Keratinocyte (primary cell): ENCODE measurements at regions not wholly inside any gene's neighbourhood (a gene's known extent, or its start where the extent isn't known, plus 50 kb on each side); places are given as distances from the start of the nearest gene placed in this dataset.

Experiments used
- DNase-seq: peaks from one replicate; pipeline ENCODE4 v3.0.0-alpha.2; 2011; ENCODE audit warnings: low read depth, missing footprints, low spot score
- FAIRE-seq: peaks from 2 replicates; lab custom pipeline; 2011; peaks lifted over from hg19 to GRCh38; lab: Jason Lieb, UNC
- H2AFZ ChIP-seq: 2 replicates; pipeline ENCODE4 v1.6.0; 2012; ENCODE audit warnings: low read length, control low read depth, inconsistent platforms; ENCODE audit not compliant: control insufficient read depth
- H3K27ac ChIP-seq: 2 replicates; pipeline ENCODE4 v1.5.1; 2011; ENCODE audit warnings: low read length; ENCODE audit not compliant: control insufficient read depth, insufficient read depth
- H3K27me3 ChIP-seq: 3 replicates; pipeline ENCODE4 v1.6.0; 2011; ENCODE audit warnings: low read length; ENCODE audit not compliant: control insufficient read depth, insufficient read depth; ENCODE audit errors: extremely low read depth
- H3K36me3 ChIP-seq, 2 experiments: 2 replicates in 1 of 2; 3 replicates in 1 of 2; pipeline ENCODE4 v1.5.1; 2011; ENCODE audit warnings: low read length in 2 of 2, mild to moderate bottlenecking in 1 of 2; ENCODE audit not compliant: control insufficient read depth in 2 of 2, insufficient read depth in 2 of 2; ENCODE audit errors: extremely low read depth in 1 of 2
- H3K4me1 ChIP-seq: 3 replicates; pipeline ENCODE4 v1.5.1; 2011; ENCODE audit warnings: low read length; ENCODE audit not compliant: control insufficient read depth, insufficient read depth; ENCODE audit errors: extremely low read depth
- H3K4me2 ChIP-seq: 3 replicates; pipeline ENCODE4 v1.6.0; 2011; ENCODE audit warnings: low read depth, low read length; ENCODE audit not compliant: control insufficient read depth, insufficient read depth; ENCODE audit errors: extremely low read depth
- H3K4me3 ChIP-seq, 3 experiments: fragments of 200-600 bp in 1 of 3; sonication (generic) in 1 of 3; 2 replicates in 2 of 3; 3 replicates in 1 of 3; pipeline ENCODE4 v1.5.1; 2011 to 2016; ENCODE audit warnings: low read length in 3 of 3, mild to moderate bottlenecking in 3 of 3, control low read depth in 2 of 3, inconsistent platforms in 1 of 3, low read depth in 1 of 3, mixed read lengths in 1 of 3, mixed run types in 1 of 3, moderate library complexity in 1 of 3; ENCODE audit not compliant: control insufficient read depth in 2 of 3, insufficient read depth in 2 of 3; ENCODE audit errors: extremely low read depth in 1 of 3
- H3K79me2 ChIP-seq: 2 replicates; pipeline ENCODE4 v1.6.0; 2012; ENCODE audit warnings: low read length; ENCODE audit not compliant: control insufficient read depth, insufficient read depth
- H3K9ac ChIP-seq: 3 replicates; pipeline ENCODE4 v1.6.0; 2011; ENCODE audit warnings: low read length; ENCODE audit not compliant: control insufficient read depth, insufficient read depth; ENCODE audit errors: extremely low read depth
- H3K9me1 ChIP-seq: 3 replicates; pipeline ENCODE4 v1.6.0; 2011; ENCODE audit warnings: low read length; ENCODE audit not compliant: control insufficient read depth, insufficient read depth; ENCODE audit errors: extremely low read depth
- H3K9me3 ChIP-seq: 2 replicates; pipeline ENCODE4 v1.5.1; 2012; ENCODE audit warnings: low read depth, low read length; ENCODE audit not compliant: control insufficient read depth
- H4K20me1 ChIP-seq: 3 replicates; pipeline ENCODE4 v1.6.0; 2011; ENCODE audit warnings: low read length; ENCODE audit not compliant: control insufficient read depth, insufficient read depth; ENCODE audit errors: extremely low read depth
- CTCF ChIP-seq, 3 experiments: IDR thresholded peaks in 1 of 3; conservative IDR thresholded peaks in 1 of 3; optimal IDR thresholded peaks in 1 of 3; 2 replicates in 2 of 3; 3 replicates in 1 of 3; pipeline versions ENCODE3 to v1.5.1; 2011; ENCODE audit warnings: low read length in 3 of 3, mild to moderate bottlenecking in 3 of 3, moderate library complexity in 2 of 3, control low read depth in 1 of 3, inconsistent platforms in 1 of 3; ENCODE audit not compliant: insufficient read depth in 2 of 3; ENCODE audit errors: extremely low read depth in 1 of 3
- EZH2 ChIP-seq: IDR thresholded peaks from one replicate; pipeline ENCODE4 v1.6.1; 2012; ENCODE audit warnings: inconsistent platforms, mild to moderate bottlenecking, low read length, moderate library complexity
- dilution Hi-C: fragments of 300-500 bp; cut with MboI; formaldehyde crosslinking; loops from one replicate; pipeline ENCODE4 v1.7.0; 2020; ENCODE audit warnings: low sequenced_read_pairs; ENCODE audit not compliant: extremely low pct_ligation_motif_present

GRCh38 chrX:11050013-11050412 lies 61.1 kb upstream of the HCCS start:
- no peak for DNase-seq
- H3K27ac ChIP-seq, result no peak overlapping the region
- H3K4me1 ChIP-seq, result no peaks in the 10 kb centered on the region

GRCh38 chrX:11053351-11053750 lies 57.8 kb upstream of the HCCS start:
- Histone ChIP-seq H3K9me1 (no peaks in the 10 kb centered on the region), H3K27me3 (no peaks in the 10 kb centered on the region), H3K4me3 (no peak overlapping the region), H2AFZ (no peak overlapping the region), H3K27ac (no peak overlapping the region), H3K9ac (no peak overlapping the region), H3K4me1 (no peaks in the 10 kb centered on the region), H3K36me3 (no peaks in the 10 kb centered on the region), H4K20me1 (no peaks in the 10 kb centered on the region), H3K79me2 (no peaks in the 10 kb centered on the region), H3K9me3 (no peaks in the 10 kb centered on the region), H3K4me2 (no peak overlapping the region)
- DNase-seq (no peak), FAIRE-seq (no peak)
- no peak for TF ChIP-seq EZH2
- no peak for TF ChIP-seq CTCF (optimal IDR thresholded peaks at IDR 0.05 in 1 of 3, IDR thresholded peaks at IDR 0.05 in 1 of 3, conservative IDR thresholded peaks at IDR 0.05 in 1 of 3; ENCODE audit: extremely low read depth in 1 of 3, insufficient read depth in 2 of 3, low read length in 3 of 3)
- dilution Hi-C loops, result no loop called here

More at GRCh38 chrX:11050013-11050412, 61.1 kb upstream of the HCCS start:
- Histone ChIP-seq H3K36me3 (no peaks in the 10 kb centered on the region), H3K79me2 (no peaks in the 10 kb centered on the region), H3K4me2 (no peak overlapping the region), H3K9me3 (no peaks in the 10 kb centered on the region), H4K20me1 (no peaks in the 10 kb centered on the region), H3K27me3 (no peaks in the 10 kb centered on the region), H2AFZ (no peak overlapping the region), H3K9me1 (no peaks in the 10 kb centered on the region), H3K9ac (no peak overlapping the region), H3K4me3 (no peak overlapping the region)
- dilution Hi-C loops, result no loop called here
- TF ChIP-seq EZH2, result no peak
- TF ChIP-seq CTCF (optimal IDR thresholded peaks at IDR 0.05 in 1 of 3, IDR thresholded peaks at IDR 0.05 in 1 of 3, conservative IDR thresholded peaks at IDR 0.05 in 1 of 3; ENCODE audit: extremely low read depth in 1 of 3, insufficient read depth in 2 of 3, low read length in 3 of 3), result no peak
- FAIRE-seq, result no peak
